ENCODE measurements at regions not wholly inside any gene's neighbourhood (a gene's known extent, or its start where the extent isn't known, plus 50 kb on each side); places are given as distances from the start of the nearest gene placed in this dataset.
A peak's percentile ranks its signal among the peaks of the same experiment; 100 is the strongest.

DNA sequence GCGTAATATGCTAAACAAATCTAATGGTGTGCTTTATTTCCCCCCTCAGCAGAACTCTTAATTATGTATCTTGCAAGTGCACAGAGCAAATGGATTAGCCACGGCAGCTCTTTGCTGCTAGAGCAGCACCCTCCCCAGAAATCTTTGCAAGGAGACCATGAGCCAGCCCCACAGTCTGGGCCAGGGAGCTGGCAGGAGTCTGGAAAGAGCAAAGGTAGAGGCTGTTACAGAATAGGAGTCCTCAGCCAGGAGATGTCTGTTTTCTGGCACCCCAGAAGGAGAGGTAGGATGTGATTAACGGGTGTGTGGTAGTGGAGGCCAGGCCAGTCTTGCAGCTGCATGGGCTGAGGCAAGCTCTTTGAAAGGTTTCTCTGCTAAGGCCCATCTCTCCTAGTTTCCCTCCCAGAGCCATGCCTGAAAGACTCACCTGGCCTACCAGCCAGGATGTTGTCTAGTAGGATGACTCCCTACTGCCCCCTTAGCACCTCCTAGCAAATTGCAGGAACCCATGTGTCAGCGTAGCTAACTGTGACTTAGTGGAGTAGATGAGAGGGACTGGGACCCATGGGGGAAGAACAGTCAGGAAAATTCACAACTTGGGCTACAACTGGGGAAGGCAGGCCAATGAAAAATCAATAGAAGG lies 557.2 kb downstream of the BUD13 start:
- TF ChIP-seq, protein P1, sequence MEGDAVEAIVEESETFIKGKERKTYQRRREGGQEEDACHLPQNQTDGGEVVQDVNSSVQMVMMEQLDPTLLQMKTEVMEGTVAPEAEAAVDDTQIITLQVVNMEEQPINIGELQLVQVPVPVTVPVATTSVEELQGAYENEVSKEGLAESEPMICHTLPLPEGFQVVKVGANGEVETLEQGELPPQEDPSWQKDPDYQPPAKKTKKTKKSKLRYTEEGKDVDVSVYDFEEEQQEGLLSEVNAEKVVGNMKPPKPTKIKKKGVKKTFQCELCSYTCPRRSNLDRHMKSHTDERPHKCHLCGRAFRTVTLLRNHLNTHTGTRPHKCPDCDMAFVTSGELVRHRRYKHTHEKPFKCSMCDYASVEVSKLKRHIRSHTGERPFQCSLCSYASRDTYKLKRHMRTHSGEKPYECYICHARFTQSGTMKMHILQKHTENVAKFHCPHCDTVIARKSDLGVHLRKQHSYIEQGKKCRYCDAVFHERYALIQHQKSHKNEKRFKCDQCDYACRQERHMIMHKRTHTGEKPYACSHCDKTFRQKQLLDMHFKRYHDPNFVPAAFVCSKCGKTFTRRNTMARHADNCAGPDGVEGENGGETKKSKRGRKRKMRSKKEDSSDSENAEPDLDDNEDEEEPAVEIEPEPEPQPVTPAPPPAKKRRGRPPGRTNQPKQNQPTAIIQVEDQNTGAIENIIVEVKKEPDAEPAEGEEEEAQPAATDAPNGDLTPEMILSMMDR (IDR thresholded peaks at IDR 0.05), result peak; percentile 35
- peaks cover 5% of the 10 kb centered on the region for H3K27me3 Mint-ChIP-seq (ENCODE audit: low read depth, poor library complexity)
- H3K9me3 Mint-ChIP-seq, result peaks cover 25% of the 10 kb centered on the region
- H3K27ac Mint-ChIP-seq, result no peak overlapping the region
- DNase-seq, result no peak
- H3K36me3 Mint-ChIP-seq (ENCODE audit: low read depth), result peaks cover 12% of the 10 kb centered on the region
- H3K4me1 Mint-ChIP-seq, result peaks cover 21% of the 10 kb centered on the region
- no peak overlapping the region for H3K4me3 Mint-ChIP-seq

DNA sequence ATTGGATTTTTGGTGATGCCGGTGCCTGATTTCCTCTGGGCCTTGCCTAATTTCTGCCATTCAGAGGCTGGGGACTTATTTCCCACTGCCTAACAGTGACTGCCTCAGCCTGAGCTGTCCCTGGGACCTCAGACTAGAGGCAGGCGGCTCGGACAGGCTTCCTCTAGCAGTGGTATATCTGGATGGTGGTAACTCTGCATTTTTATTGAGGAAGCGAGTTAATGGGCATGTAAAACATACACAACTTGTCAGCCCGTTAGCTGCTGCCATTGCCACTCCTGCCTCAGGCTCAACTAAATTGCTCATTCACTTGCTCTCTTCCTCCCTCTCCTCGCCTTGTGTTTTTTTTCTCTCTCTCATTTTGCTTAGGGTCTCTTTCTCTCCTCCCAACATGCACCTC lies 561.6 kb downstream of the BUD13 start:
- TF ChIP-seq, protein P1 (IDR thresholded peaks at IDR 0.05), result no peak
- no peak for DNase-seq
- Mint-ChIP-seq H3K36me3 (ENCODE audit: low read depth) (no peaks in the 10 kb centered on the region), H3K27ac (no peak overlapping the region), H3K27me3 (ENCODE audit: low read depth, poor library complexity) (no peaks in the 10 kb centered on the region), H3K4me1 (peaks cover 45% of the 10 kb centered on the region), H3K9me3 (no peaks in the 10 kb centered on the region), H3K4me3 (no peak overlapping the region)

DNA sequence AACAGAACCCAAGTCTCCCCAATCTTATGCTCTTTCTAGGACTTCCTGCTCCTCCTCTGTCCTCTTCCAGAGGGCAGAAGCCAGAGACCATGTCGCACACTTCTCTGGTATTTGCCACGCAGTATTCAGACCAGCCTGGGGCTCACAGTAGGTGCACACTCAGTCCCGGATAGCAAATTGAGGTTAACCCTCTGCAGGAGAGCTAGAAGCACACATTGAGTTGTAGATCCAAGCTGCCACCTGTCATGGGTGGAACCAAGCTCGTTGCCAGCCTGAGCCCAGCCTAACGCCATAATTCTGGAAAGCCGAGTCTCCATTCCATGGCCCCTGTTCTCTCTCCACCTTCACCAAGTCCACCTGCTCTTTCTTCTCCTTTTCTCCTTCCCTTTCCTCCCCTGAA lies 562.1 kb downstream of the BUD13 start:
- TF ChIP-seq, protein P1 (IDR thresholded peaks at IDR 0.05), result no peak
- no peaks in the 10 kb centered on the region for H3K27me3 Mint-ChIP-seq (ENCODE audit: low read depth, poor library complexity)
- no peaks in the 10 kb centered on the region for H3K9me3 Mint-ChIP-seq
- no peak for DNase-seq
- no peak overlapping the region for H3K4me3 Mint-ChIP-seq
- H3K4me1 Mint-ChIP-seq, result peaks cover 41% of the 10 kb centered on the region
- H3K36me3 Mint-ChIP-seq (ENCODE audit: low read depth), result no peaks in the 10 kb centered on the region
- no peak overlapping the region for H3K27ac Mint-ChIP-seq

DNA sequence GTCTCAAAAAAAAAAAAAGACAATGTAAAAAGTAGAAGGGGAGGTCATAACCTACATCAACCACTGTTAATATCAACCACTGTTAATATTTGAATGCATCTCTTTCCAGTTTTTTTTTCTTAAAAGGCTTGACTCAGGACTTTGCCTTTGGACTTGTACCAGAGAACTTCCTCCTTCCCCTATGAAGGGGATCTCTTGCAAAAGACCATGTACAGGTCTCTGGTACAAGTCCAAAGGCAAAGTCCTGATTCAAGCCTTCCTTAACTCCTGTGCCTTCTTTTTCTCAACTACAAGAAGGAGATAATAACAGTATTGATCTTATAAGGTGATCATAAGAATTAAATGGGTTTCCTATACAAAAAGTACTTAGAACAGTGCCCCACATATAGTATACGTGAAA lies 563.5 kb downstream of the BUD13 start:
- Mint-ChIP-seq H3K9me3 (no peaks in the 10 kb centered on the region), H3K27me3 (ENCODE audit: low read depth, poor library complexity) (no peaks in the 10 kb centered on the region), H3K4me3 (no peak overlapping the region), H3K4me1 (peaks cover 40% of the 10 kb centered on the region), H3K27ac (no peak overlapping the region), H3K36me3 (ENCODE audit: low read depth) (no peaks in the 10 kb centered on the region)
- DNase-seq, result no peak
- TF ChIP-seq, protein P1 (IDR thresholded peaks at IDR 0.05), result no peak

DNA sequence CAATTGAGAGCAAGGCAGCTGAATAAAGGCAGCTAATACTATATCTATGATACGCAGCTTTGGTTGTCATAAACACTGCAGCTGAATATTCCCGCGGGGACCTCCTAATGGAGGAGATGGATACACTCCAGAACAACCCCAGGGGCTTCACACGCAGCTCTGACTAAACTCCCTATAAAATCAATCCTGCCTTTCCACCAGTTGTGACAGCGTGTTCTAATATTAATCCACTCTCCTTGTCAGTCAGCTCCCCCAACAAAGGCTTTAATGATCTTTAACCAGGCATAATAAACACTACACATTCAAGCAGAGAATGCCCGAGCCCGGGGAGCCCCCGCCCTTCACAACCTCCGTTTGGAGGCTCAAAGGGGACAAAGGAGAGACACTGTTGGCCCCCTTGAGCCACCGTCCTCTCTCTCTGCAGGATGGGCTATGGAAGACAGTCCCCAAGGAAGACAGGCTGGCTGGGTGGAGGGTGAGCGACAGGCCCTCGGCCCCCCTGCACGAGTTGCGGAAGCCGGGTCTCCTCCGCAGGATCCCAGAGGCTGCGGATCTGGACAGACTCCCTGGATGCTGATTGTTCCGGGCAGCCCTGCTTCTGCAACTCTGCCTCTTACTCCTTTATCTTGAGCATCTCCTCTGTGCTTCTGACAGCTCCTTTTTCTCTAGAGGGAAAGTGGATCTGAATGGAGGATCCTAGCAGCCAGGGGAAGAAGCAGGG lies 565.2 kb downstream of the BUD13 start:
- Mint-ChIP-seq H3K4me3 (no peak overlapping the region), H3K4me1 (peaks cover 53% of the 10 kb centered on the region), H3K27me3 (ENCODE audit: low read depth, poor library complexity) (no peaks in the 10 kb centered on the region), H3K27ac (no peak overlapping the region), H3K9me3 (no peaks in the 10 kb centered on the region), H3K36me3 (ENCODE audit: low read depth) (no peaks in the 10 kb centered on the region)
- TF ChIP-seq, protein P1 (IDR thresholded peaks at IDR 0.05), result no peak
- DNase-seq, result no peak

DNA sequence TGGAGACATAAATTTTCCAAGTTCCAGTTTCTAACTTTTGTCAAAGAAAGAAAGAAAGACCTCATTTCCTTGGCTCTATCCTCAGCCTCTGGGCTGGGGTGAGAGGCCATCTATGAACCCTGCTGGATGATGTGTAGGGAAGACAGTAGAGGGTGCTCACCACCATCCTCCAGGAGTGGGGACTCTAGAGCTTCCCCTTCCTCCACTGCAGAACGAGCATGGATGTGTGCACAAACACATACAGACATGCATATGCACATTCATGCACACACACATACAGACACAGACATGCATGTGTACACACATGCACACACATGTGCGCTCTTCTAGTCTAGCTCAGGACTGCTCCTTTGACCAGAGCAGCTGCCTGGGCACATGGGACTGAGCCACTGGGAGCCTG lies 565.8 kb downstream of the BUD13 start:
- H3K9me3 Mint-ChIP-seq, result no peaks in the 10 kb centered on the region
- no peak for DNase-seq
- no peak overlapping the region for H3K4me3 Mint-ChIP-seq
- H3K27ac Mint-ChIP-seq, result no peak overlapping the region
- H3K36me3 Mint-ChIP-seq (ENCODE audit: low read depth), result no peaks in the 10 kb centered on the region
- H3K27me3 Mint-ChIP-seq (ENCODE audit: low read depth, poor library complexity), result no peaks in the 10 kb centered on the region
- TF ChIP-seq, protein P1 (IDR thresholded peaks at IDR 0.05), result no peak
- peaks cover 55% of the 10 kb centered on the region for H3K4me1 Mint-ChIP-seq

Measured in nephron progenitor cell (in vitro differentiated cells).